H1 (cell line): ENCODE measurements at regions not wholly inside any gene's neighbourhood (a gene's known extent, or its start where the extent isn't known, plus 50 kb on each side); places are given as distances from the start of the nearest gene placed in this dataset.

Experiments used
- CTCF ChIA-PET: fragments of 300-600 bp; sonication (Branson Sonifier 250); formaldehyde crosslinking; loops from one replicate; lab custom pipeline; 2021; ENCODE audit not compliant: partially characterized antibody; lab: Charles Lee
- POLR2A ChIA-PET: fragments of 300-600 bp; sonication (Branson Sonifier 250); formaldehyde crosslinking; loops from one replicate; lab custom pipeline; 2021; ENCODE audit warnings: inconsistent platforms; ENCODE audit not compliant: partially characterized antibody; lab: Charles Lee
- DNase-seq, 2 experiments: peaks; one replicate each; pipeline versions ENCODE4 v3.0.0 to v3.0.0-alpha.2; 2010 to 2022; ENCODE audit warnings: low spot score in 2 of 2, low read depth in 1 of 2, mixed read lengths in 1 of 2
- FAIRE-seq: peaks from 2 replicates; lab custom pipeline; 2011; peaks lifted over from hg19 to GRCh38; lab: Jason Lieb, UNC
- H2AFZ ChIP-seq: 2 replicates; pipeline ENCODE4 v1.8.1; 2012; ENCODE audit warnings: low read length, inconsistent platforms
- H2AK5ac ChIP-seq: 2 replicates; pipeline ENCODE4 v1.6.1; 2013; ENCODE audit warnings: low read depth, low read length
- H2BK120ac ChIP-seq: replicated peaks from 2 replicates; pipeline ENCODE3; 2013; ENCODE audit warnings: low read depth, low read length, inconsistent platforms
- H2BK12ac ChIP-seq: 2 replicates; pipeline ENCODE4 v1.6.1; 2013; ENCODE audit warnings: low read depth, low read length
- H2BK15ac ChIP-seq: 2 replicates; pipeline ENCODE4 v1.6.1; 2013; ENCODE audit warnings: low read length
- H2BK20ac ChIP-seq: 2 replicates; pipeline ENCODE4 v1.6.1; 2013; ENCODE audit warnings: low read length
- H2BK5ac ChIP-seq: 2 replicates; pipeline ENCODE4 v1.6.1; 2013; ENCODE audit warnings: low read depth, low read length
- H3K14ac ChIP-seq: 2 replicates; pipeline ENCODE4 v1.6.1; 2013; ENCODE audit warnings: inconsistent platforms; ENCODE audit not compliant: insufficient read length
- H3K18ac ChIP-seq: 2 replicates; pipeline ENCODE4 v1.6.1; 2013; ENCODE audit warnings: low read length; ENCODE audit errors: extremely low read depth
- H3K23ac ChIP-seq: 2 replicates; pipeline ENCODE4 v1.6.1; 2013; ENCODE audit warnings: inconsistent platforms; ENCODE audit not compliant: insufficient read length
- H3K23me2 ChIP-seq: 2 replicates; pipeline ENCODE4 v1.6.1; 2013; ENCODE audit warnings: low read depth, low read length
- H3K27ac ChIP-seq: 2 replicates; pipeline ENCODE4 v1.6.1; 2011; ENCODE audit warnings: low read depth, low read length, inconsistent platforms
- H3K27me3 ChIP-seq, 4 experiments: replicated peaks in 1 of 4; 1 replicate in 1 of 4; 2 replicates in 3 of 4; pipeline versions ENCODE4 v1.6.1 to v1.8.1; 2011 to 2013; ENCODE audit warnings: low read length in 3 of 4, mild to moderate bottlenecking in 3 of 4, inconsistent platforms in 2 of 4, mixed read lengths in 2 of 4, moderate library complexity in 1 of 4; ENCODE audit not compliant: control insufficient read depth in 3 of 4, insufficient read depth in 3 of 4; ENCODE audit errors: extremely low read depth in 1 of 4
- H3K36me3 ChIP-seq, 4 experiments: 2 replicates each; pipeline versions ENCODE4 v1.6.1 to v1.8.1; 2011 to 2013; ENCODE audit warnings: mild to moderate bottlenecking in 4 of 4, low read length in 3 of 4, moderate library complexity in 2 of 4, control low read depth in 1 of 4, inconsistent platforms in 1 of 4; ENCODE audit not compliant: insufficient read depth in 4 of 4, control insufficient read depth in 2 of 4
- H3K4ac ChIP-seq: replicated peaks from 2 replicates; pipeline ENCODE3; 2013; ENCODE audit warnings: low read length, low read depth, mixed read lengths, inconsistent platforms; ENCODE audit not compliant: insufficient read length
- H3K4me1 ChIP-seq, 4 experiments: replicated peaks in 1 of 4; 1 replicate in 1 of 4; 2 replicates in 3 of 4; pipeline versions ENCODE4 v1.6.1 to v1.8.1; 2011 to 2013; ENCODE audit warnings: low read length in 3 of 4, inconsistent platforms in 2 of 4, mixed read lengths in 1 of 4; ENCODE audit not compliant: insufficient read depth in 4 of 4, control insufficient read depth in 3 of 4
- H3K4me2 ChIP-seq, 2 experiments: 2 replicates each; pipeline versions ENCODE4 v1.6.1 to v1.8.1; 2011 to 2013; ENCODE audit warnings: low read depth in 2 of 2, low read length in 2 of 2, control low read depth in 1 of 2, inconsistent platforms in 1 of 2, mild to moderate bottlenecking in 1 of 2; ENCODE audit not compliant: insufficient read depth in 1 of 2
- H3K4me3 ChIP-seq, 4 experiments: fragments of 200-600, 300-600 bp in 1 of 4; sonication (generic), shearing (Covaris generic), sonication (Bioruptor Twin) in 1 of 4; 2 replicates each; pipeline versions ENCODE4 v1.5.1 to v1.8.1; 2011 to 2016; ENCODE audit warnings: low read length in 4 of 4, low read depth in 3 of 4, control low read depth in 2 of 4, inconsistent platforms in 2 of 4, mild to moderate bottlenecking in 2 of 4, mixed read lengths in 1 of 4, moderate library complexity in 1 of 4; ENCODE audit not compliant: insufficient read depth in 2 of 4; ENCODE audit errors: extremely low read depth in 1 of 4
- H3K56ac ChIP-seq: replicated peaks from 2 replicates; pipeline ENCODE3; 2013; ENCODE audit warnings: low read depth, mild to moderate bottlenecking, mixed read lengths, low read length, inconsistent platforms; ENCODE audit not compliant: insufficient read length
- H3K79me1 ChIP-seq: 2 replicates; pipeline ENCODE4 v1.6.1; 2013; ENCODE audit warnings: low read depth, low read length, control low read depth
- H3K79me2 ChIP-seq, 2 experiments: 2 replicates each; pipeline versions ENCODE4 v1.6.1 to v1.8.1; 2012 to 2013; ENCODE audit warnings: low read length in 2 of 2, mild to moderate bottlenecking in 2 of 2, inconsistent platforms in 1 of 2; ENCODE audit not compliant: insufficient read depth in 2 of 2, control insufficient read depth in 1 of 2
- H3K9ac ChIP-seq, 4 experiments: replicated peaks in 1 of 4; 1 replicate in 1 of 4; 2 replicates in 3 of 4; pipeline versions ENCODE4 v1.6.1 to v1.8.1; 2011 to 2013; ENCODE audit warnings: low read depth in 3 of 4, low read length in 3 of 4, control low read depth in 2 of 4, mild to moderate bottlenecking in 2 of 4, moderate library complexity in 2 of 4, inconsistent platforms in 1 of 4; ENCODE audit errors: extremely low read depth in 1 of 4
- H3K9me3 ChIP-seq, 2 experiments: 2 replicates each; pipeline versions ENCODE4 v1.6.1 to v1.8.1; 2012 to 2013; ENCODE audit warnings: mild to moderate bottlenecking in 2 of 2, moderate library complexity in 2 of 2, control low read depth in 1 of 2, inconsistent platforms in 1 of 2, low read depth in 1 of 2, low read length in 1 of 2, mixed read lengths in 1 of 2; ENCODE audit not compliant: insufficient read depth in 2 of 2
- H4K20me1 ChIP-seq, 2 experiments: replicated peaks in 1 of 2; 2 replicates each; pipeline versions ENCODE3 to v1.8.1; 2011 to 2013; ENCODE audit warnings: inconsistent platforms in 2 of 2, low read length in 2 of 2, mild to moderate bottlenecking in 1 of 2; ENCODE audit not compliant: insufficient read depth in 2 of 2, control insufficient read depth in 1 of 2
- H4K5ac ChIP-seq: 2 replicates; pipeline ENCODE4 v1.6.1; 2013; ENCODE audit warnings: low read length, low read depth, mixed read lengths, inconsistent platforms; ENCODE audit not compliant: insufficient read length
- H4K8ac ChIP-seq: 2 replicates; pipeline ENCODE4 v1.8.0; 2013; ENCODE audit warnings: mild to moderate bottlenecking, moderate library complexity, low read length, inconsistent platforms; ENCODE audit not compliant: insufficient read depth; ENCODE audit errors: extremely low read depth
- H4K91ac ChIP-seq: replicated peaks from 2 replicates; pipeline ENCODE3; 2013; ENCODE audit warnings: low read length, mixed read lengths, inconsistent platforms; ENCODE audit not compliant: insufficient read length
- BRCA1 ChIP-seq: IDR thresholded peaks from 2 replicates; pipeline ENCODE4 v1.6.1; 2012; ENCODE audit warnings: low read depth, low read length, improper control_type of control experiment
- CBX5 ChIP-seq: fragments of 300-800, 300-1000 bp; sonication (generic); IDR thresholded peaks from 2 replicates; pipeline ENCODE4 v1.7.1; 2016; ENCODE audit warnings: antibody characterized with exemption, low read length, low read depth
- CBX8 ChIP-seq: fragments of 300-800, 300-1000 bp; sonication (generic); IDR thresholded peaks from 2 replicates; pipeline ENCODE4 v1.7.1; 2016; ENCODE audit warnings: low read depth, low read length, borderline replicate concordance
- HDAC2 ChIP-seq, 2 experiments: fragments of 300-600 bp in 1 of 2; sonication (generic) in 1 of 2; IDR thresholded peaks; 2 replicates each; pipeline ENCODE4 v1.6.1; 2011 to 2012; ENCODE audit warnings: low read depth in 2 of 2, low read length in 2 of 2, mild to moderate bottlenecking in 2 of 2, moderate library complexity in 2 of 2, borderline replicate concordance in 1 of 2, inconsistent platforms in 1 of 2
- JUN ChIP-seq: IDR thresholded peaks from 2 replicates; pipeline ENCODE4 v1.6.1; 2011; ENCODE audit warnings: low read depth, mild to moderate bottlenecking, improper control_type of control experiment, low read length
- MAFK ChIP-seq: IDR thresholded peaks from 2 replicates; pipeline ENCODE4 v1.6.1; 2012; ENCODE audit warnings: low read depth, mild to moderate bottlenecking, improper control_type of control experiment, low read length
- NANOG ChIP-seq: IDR thresholded peaks from 2 replicates; pipeline ENCODE4 v1.6.1; 2011; ENCODE audit warnings: low read length, low read depth, mild to moderate bottlenecking, inconsistent platforms; ENCODE audit not compliant: insufficient read depth, poor library complexity, severe bottlenecking
- POLR2AphosphoS5 ChIP-seq: IDR thresholded peaks from 2 replicates; pipeline ENCODE4 v1.6.1; 2011; ENCODE audit warnings: low read depth, low read length
- SIN3A ChIP-seq, 2 experiments: IDR thresholded peaks in 1 of 2; conservative IDR thresholded peaks in 1 of 2; 2 replicates each; pipeline ENCODE4 v1.6.1; 2011 to 2012; ENCODE audit warnings: low read length in 2 of 2, improper control_type of control experiment in 1 of 2, low read depth in 1 of 2, mild to moderate bottlenecking in 1 of 2
- SIRT6 ChIP-seq: IDR thresholded peaks from one replicate; pipeline ENCODE4 v1.7.1; 2012; ENCODE audit warnings: low read length, inconsistent platforms
- SP2 ChIP-seq: IDR thresholded peaks from 2 replicates; pipeline ENCODE4 v1.6.1; 2012; ENCODE audit warnings: mild to moderate bottlenecking, low read length, inconsistent platforms
- TAF7 ChIP-seq: optimal IDR thresholded peaks from 2 replicates; pipeline ENCODE3; 2011; ENCODE audit warnings: low read depth, mild to moderate bottlenecking, inconsistent platforms, low read length, moderate library complexity, borderline replicate concordance
- WGBS, 2 experiments: shearing (Covaris generic) in 1 of 2; methylation state at CpG; one replicate each; pipeline versions ENCODE4 v1.1.6 to v1.1.7; 2013 to 2015; ENCODE audit warnings: low lambda C conversion rate in 2 of 2, mixed read lengths in 2 of 2, inconsistent platforms in 1 of 2, low coverage in 1 of 2, missing lambda C conversion rate in 1 of 2; ENCODE audit not compliant: insufficient replicate concordance in 2 of 2, insufficient coverage in 1 of 2, insufficient read length in 1 of 2; ENCODE audit errors: extremely low coverage in 1 of 2, missing lambda C conversion rate in 1 of 2; 5-methylcytosine and 5-hydroxymethylcytosine counted together
- TF ChIP-seq, protein P1 (sequence below): IDR thresholded peaks from 2 replicates; pipeline ENCODE4 v1.6.1; 2012; ENCODE audit warnings: low read length, inconsistent platforms

DNA sequence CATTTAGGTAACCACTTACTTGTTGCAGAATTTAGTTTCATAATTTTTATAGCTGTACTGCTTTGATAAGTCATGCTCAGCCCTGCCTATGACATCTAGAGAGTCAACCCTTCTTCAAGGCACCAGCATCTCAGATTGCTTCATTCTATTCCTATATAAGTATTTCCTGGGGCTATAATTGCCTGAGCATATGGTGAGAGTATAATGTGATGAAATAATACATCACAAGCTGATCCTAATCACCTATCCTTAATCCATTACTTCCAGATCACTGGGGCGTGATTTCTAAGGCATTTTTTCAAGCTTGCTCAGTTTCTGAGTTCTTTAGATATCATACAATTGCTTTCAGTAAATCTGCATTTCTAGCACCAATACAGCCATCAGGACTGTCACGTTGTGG lies 200.0 kb upstream of the NPY2R start:
- no peak overlapping the region for H4K5ac ChIP-seq
- no peaks in the 10 kb centered on the region for H4K20me1 ChIP-seq
- no peak overlapping the region for H3K18ac ChIP-seq
- H3K4me2 ChIP-seq, result no peak overlapping the region
- no peak overlapping the region for H3K23ac ChIP-seq
- no peak overlapping the region for H3K4ac ChIP-seq
- no peak overlapping the region for H3K14ac ChIP-seq
- no peak overlapping the region for H3K56ac ChIP-seq
- H3K79me2 ChIP-seq, result no peaks in the 10 kb centered on the region
- DNase-seq (no peak), FAIRE-seq (no peak)
- H3K27ac ChIP-seq, result no peak overlapping the region
- no peak overlapping the region for H2BK20ac ChIP-seq
- no peak overlapping the region for H2BK5ac ChIP-seq
- H3K9me3 ChIP-seq, result no peaks in the 10 kb centered on the region
- no peak overlapping the region for H2BK15ac ChIP-seq
- no peak overlapping the region for H2AFZ ChIP-seq
- H2BK120ac ChIP-seq, result no peak overlapping the region
- 95% methylated on average over 2 of the region's 2 CpGs; no CpG with 5 or more reads in 1 of the 2 experiments for whole genome bisulfite sequencing, 2 experiments
- no peak overlapping the region for H4K91ac ChIP-seq
- ChIA-PET CTCF (interaction anchor here (0.9 to 1.4 kb wide), 3 partner anchors 18 to 384 kb away, joined by 3 to 4 read pairs (median 3); no protein-coding TSS in a partner anchor), POLR2A (no interaction called here)
- H4K8ac ChIP-seq, result peak overlapping the region; percentile 71; the same call in 1 of the 2 replicates
- no peak overlapping the region for H3K9ac ChIP-seq
- no peaks in the 10 kb centered on the region for H3K23me2 ChIP-seq
- no peak overlapping the region for H2AK5ac ChIP-seq
- no peaks in the 10 kb centered on the region for H3K4me1 ChIP-seq
- no peaks in the 10 kb centered on the region for H3K36me3 ChIP-seq
- no peaks in the 10 kb centered on the region for H3K27me3 ChIP-seq
- no peaks in the 10 kb centered on the region for H3K79me1 ChIP-seq
- H3K4me3 ChIP-seq, result no peak overlapping the region
- H2BK12ac ChIP-seq, result no peak overlapping the region
- no peak for TF ChIP-seq CBX8
- no peak for TF ChIP-seq NANOG
- no peak for TF ChIP-seq JUN
- TF ChIP-seq BRCA1, result no peak
- no peak for TF ChIP-seq MAFK
- TF ChIP-seq HDAC2 (IDR thresholded peaks at IDR 0.05; ENCODE audit: borderline replicate concordance in 1 of 2, low read depth in 2 of 2, low read length in 2 of 2), result no peak
- TF ChIP-seq, protein P1, sequence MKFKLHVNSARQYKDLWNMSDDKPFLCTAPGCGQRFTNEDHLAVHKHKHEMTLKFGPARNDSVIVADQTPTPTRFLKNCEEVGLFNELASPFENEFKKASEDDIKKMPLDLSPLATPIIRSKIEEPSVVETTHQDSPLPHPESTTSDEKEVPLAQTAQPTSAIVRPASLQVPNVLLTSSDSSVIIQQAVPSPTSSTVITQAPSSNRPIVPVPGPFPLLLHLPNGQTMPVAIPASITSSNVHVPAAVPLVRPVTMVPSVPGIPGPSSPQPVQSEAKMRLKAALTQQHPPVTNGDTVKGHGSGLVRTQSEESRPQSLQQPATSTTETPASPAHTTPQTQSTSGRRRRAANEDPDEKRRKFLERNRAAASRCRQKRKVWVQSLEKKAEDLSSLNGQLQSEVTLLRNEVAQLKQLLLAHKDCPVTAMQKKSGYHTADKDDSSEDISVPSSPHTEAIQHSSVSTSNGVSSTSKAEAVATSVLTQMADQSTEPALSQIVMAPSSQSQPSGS, result no peak
- no peak for TF ChIP-seq CBX5
- no peak for TF ChIP-seq SP2
- TF ChIP-seq SIRT6, result no peak
- TF ChIP-seq SIN3A (conservative IDR thresholded peaks at IDR 0.05 in 1 of 2, IDR thresholded peaks at IDR 0.05 in 1 of 2; ENCODE audit: low read depth in 1 of 2, low read length in 2 of 2), result no peak
- no peak for TF ChIP-seq POLR2AphosphoS5
- no peak for TF ChIP-seq TAF7
